ENCODE measurements at regions not wholly inside any gene's neighbourhood (a gene's known extent, or its start where the extent isn't known, plus 50 kb on each side); places are given as distances from the start of the nearest gene placed in this dataset.

DNA sequence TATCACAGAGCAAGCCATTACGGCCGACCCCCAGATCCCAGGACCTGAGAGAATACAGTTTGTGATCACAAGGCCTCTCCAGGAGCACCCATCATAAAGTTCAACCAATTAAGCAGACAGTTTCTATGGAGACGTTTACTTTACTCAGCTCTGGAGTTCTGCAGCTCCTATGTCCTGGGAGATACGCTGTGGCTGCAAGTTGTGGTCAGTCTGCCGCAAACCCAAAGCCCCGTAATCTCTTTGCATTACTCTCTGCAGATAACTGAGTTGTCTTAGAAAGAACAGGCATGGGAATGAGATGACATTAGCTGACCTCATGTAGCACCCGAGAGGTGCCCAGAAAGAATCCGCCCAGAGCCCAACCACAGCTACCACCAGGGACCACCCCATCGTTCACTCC lies 305.1 kb downstream of the FGFR2 start:
- intact Hi-C loops (cut with micrococcal nuclease), result no loop called here
- H3K27me3 Mint-ChIP-seq, result peaks cover 0 to 6% of the 10 kb centered on the region in 2 donors
- Histone ChIP-seq H3K4me1 (ENCODE audit: insufficient read depth, low read length) (no peaks in the 10 kb centered on the region), H3K4me3 (ENCODE audit: low read length in 2 of 2) (no peak overlapping the region), H3K27ac (ENCODE audit: low read depth, low read length) (no peak overlapping the region), H3K27me3 (ENCODE audit: insufficient read depth, low read length) (no peaks in the 10 kb centered on the region), H3K9me3 (ENCODE audit: control insufficient read depth in 1 of 2, low read length in 2 of 2) (no peaks in the 10 kb centered on the region), H3K36me3 (ENCODE audit: insufficient read depth, low read length) (no peaks in the 10 kb centered on the region)
- peaks cover 0 to 2% (median under 1%) of the 10 kb centered on the region in 8 donors for H3K9me3 Mint-ChIP-seq
- no peak overlapping the region for H3K27ac Mint-ChIP-seq
- H3K4me3 Mint-ChIP-seq, result no peak overlapping the region
- ChIA-PET CTCF (ENCODE audit: partially characterized antibody) (no interaction called here), POLR2A (ENCODE audit: partially characterized antibody) (no interaction called here)
- no peaks in the 10 kb centered on the region for H3K36me3 Mint-ChIP-seq
- no peak for DNase-seq
- H3K4me1 Mint-ChIP-seq, result no peaks in the 10 kb centered on the region

DNA sequence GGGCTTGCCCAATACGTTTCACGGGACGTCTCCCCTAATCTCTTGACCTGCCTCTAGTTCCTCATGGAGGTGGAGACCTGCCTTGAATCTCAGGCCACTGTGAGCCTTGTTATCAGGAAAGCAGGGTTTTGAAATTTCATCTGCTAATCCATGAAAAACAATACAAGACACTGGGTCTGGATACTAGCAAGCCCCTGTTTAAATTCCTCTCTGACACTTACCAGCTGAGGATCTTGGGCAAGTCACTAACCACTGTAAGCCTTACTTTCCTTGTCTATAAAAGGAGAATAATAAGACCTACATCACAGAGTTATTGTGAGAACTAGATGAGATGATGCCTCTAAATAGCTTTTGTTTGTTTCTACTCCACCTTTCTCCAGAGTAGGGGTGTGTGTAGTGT lies 303.6 kb downstream of the FGFR2 start:
- H3K4me3 Mint-ChIP-seq, result no peak overlapping the region
- no peaks in the 10 kb centered on the region for H3K4me1 ChIP-seq (ENCODE audit: insufficient read depth, low read length)
- peaks cover 0 to 6% of the 10 kb centered on the region in 2 donors for H3K27me3 Mint-ChIP-seq
- H3K27ac ChIP-seq (ENCODE audit: low read depth, low read length), result no peak overlapping the region
- H3K9me3 Mint-ChIP-seq, result peaks cover 0 to 5% (median 2%) of the 10 kb centered on the region in 8 donors
- no peaks in the 10 kb centered on the region for H3K36me3 Mint-ChIP-seq
- ChIA-PET CTCF (ENCODE audit: partially characterized antibody) (no interaction called here), POLR2A (ENCODE audit: partially characterized antibody) (no interaction called here)
- no peaks in the 10 kb centered on the region for H3K9me3 ChIP-seq (ENCODE audit: control insufficient read depth in 1 of 2, low read length in 2 of 2)
- no peak for DNase-seq
- H3K36me3 ChIP-seq (ENCODE audit: insufficient read depth, low read length), result no peaks in the 10 kb centered on the region
- intact Hi-C loops (cut with micrococcal nuclease), result no loop called here
- no peaks in the 10 kb centered on the region for H3K4me1 Mint-ChIP-seq
- H3K27ac Mint-ChIP-seq, result no peak overlapping the region
- no peaks in the 10 kb centered on the region for H3K27me3 ChIP-seq (ENCODE audit: insufficient read depth, low read length)
- H3K4me3 ChIP-seq (ENCODE audit: low read length in 2 of 2), result no peak overlapping the region

- no peaks in the 10 kb centered on the region for H3K4me1 Mint-ChIP-seq
- peaks cover 0 to 6% of the 10 kb centered on the region in 2 donors for H3K27me3 Mint-ChIP-seq
Measured at GRCh38 chr10:121296378-121296777, 301.9 kb downstream of the FGFR2 start.

GRCh38 chr10:121296881-121297585 lies 301.2 kb downstream of the FGFR2 start:
- Mint-ChIP-seq H3K27ac (no peak overlapping the region), H3K9me3 (peaks cover 0 to 5% (median 1%) of the 10 kb centered on the region in 8 donors), H3K36me3 (no peaks in the 10 kb centered on the region), H3K4me1 (no peaks in the 10 kb centered on the region), H3K4me3 (no peak overlapping the region), H3K27me3 (peaks cover 0 to 6% of the 10 kb centered on the region in 2 donors)
- no peak overlapping the region for H3K4me3 ChIP-seq (ENCODE audit: low read length in 2 of 2)
- H3K4me1 ChIP-seq (ENCODE audit: insufficient read depth, low read length), result no peaks in the 10 kb centered on the region
- H3K27ac ChIP-seq (ENCODE audit: low read depth, low read length), result no peak overlapping the region
- intact Hi-C loops (cut with micrococcal nuclease), result no loop called here
- no peaks in the 10 kb centered on the region for H3K36me3 ChIP-seq (ENCODE audit: insufficient read depth, low read length)
- H3K9me3 ChIP-seq (ENCODE audit: control insufficient read depth in 1 of 2, low read length in 2 of 2), result no peaks in the 10 kb centered on the region
- POLR2A ChIA-PET (ENCODE audit: partially characterized antibody), result no interaction called here
- no peaks in the 10 kb centered on the region for H3K27me3 ChIP-seq (ENCODE audit: insufficient read depth, low read length)
- CTCF ChIA-PET (ENCODE audit: partially characterized antibody), result no interaction called here
- DNase-seq, result no peak

More at GRCh38 chr10:121296378-121296777, 301.9 kb downstream of the FGFR2 start:
- Histone ChIP-seq H3K27ac (ENCODE audit: low read depth, low read length) (no peak overlapping the region), H3K4me3 (ENCODE audit: low read length in 2 of 2) (no peak overlapping the region), H3K9me3 (ENCODE audit: control insufficient read depth in 1 of 2, low read length in 2 of 2) (no peaks in the 10 kb centered on the region), H3K36me3 (ENCODE audit: insufficient read depth, low read length) (no peaks in the 10 kb centered on the region), H3K27me3 (ENCODE audit: insufficient read depth, low read length) (no peaks in the 10 kb centered on the region), H3K4me1 (ENCODE audit: insufficient read depth, low read length) (no peaks in the 10 kb centered on the region)
- Mint-ChIP-seq H3K27ac (no peak overlapping the region), H3K4me3 (no peak overlapping the region), H3K9me3 (peaks cover 0 to 5% (median 2%) of the 10 kb centered on the region in 8 donors), H3K36me3 (no peaks in the 10 kb centered on the region)
- intact Hi-C loops (cut with micrococcal nuclease), result no loop called here
- ChIA-PET CTCF (ENCODE audit: partially characterized antibody) (no interaction called here), POLR2A (ENCODE audit: partially characterized antibody) (no interaction called here)
- DNase-seq, result no peak

DNA sequence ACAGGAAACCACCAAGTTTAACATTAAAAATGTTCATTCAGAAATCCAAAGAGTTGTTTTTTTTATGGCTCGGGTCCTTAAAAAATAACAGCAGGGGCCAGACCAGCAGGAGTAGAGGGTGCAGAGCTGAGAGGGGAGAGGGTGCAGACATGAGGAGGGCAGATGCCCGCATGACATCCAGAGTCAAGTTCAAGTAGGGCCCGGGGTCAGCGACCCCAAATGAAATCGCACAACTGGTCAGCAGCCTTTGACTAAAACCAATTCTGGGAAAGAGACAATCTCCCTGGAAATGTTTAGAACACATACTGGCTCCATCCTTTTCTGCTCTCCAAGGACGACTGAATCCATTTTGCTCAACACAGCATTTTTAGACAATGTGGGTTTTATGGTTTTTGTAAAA lies 297.5 kb downstream of the FGFR2 start:
- ChIA-PET POLR2A (ENCODE audit: partially characterized antibody) (no interaction called here), CTCF (ENCODE audit: partially characterized antibody) (no interaction called here)
- H3K36me3 ChIP-seq (ENCODE audit: insufficient read depth, low read length), result no peaks in the 10 kb centered on the region
- no peaks in the 10 kb centered on the region for H3K27me3 ChIP-seq (ENCODE audit: insufficient read depth, low read length)
- Mint-ChIP-seq H3K27ac (no peak overlapping the region), H3K4me3 (no peak overlapping the region), H3K4me1 (no peaks in the 10 kb centered on the region), H3K27me3 (peaks cover 0 to 2% of the 10 kb centered on the region in 2 donors), H3K9me3 (peaks cover 0 to 10% (median 1%) of the 10 kb centered on the region in 8 donors), H3K36me3 (no peaks in the 10 kb centered on the region)
- intact Hi-C loops (cut with micrococcal nuclease), result no loop called here
- no peak overlapping the region for H3K4me3 ChIP-seq (ENCODE audit: low read length in 2 of 2)
- no peak overlapping the region for H3K27ac ChIP-seq (ENCODE audit: low read depth, low read length)
- no peak for DNase-seq
- no peaks in the 10 kb centered on the region for H3K9me3 ChIP-seq (ENCODE audit: control insufficient read depth in 1 of 2, low read length in 2 of 2)
- no peaks in the 10 kb centered on the region for H3K4me1 ChIP-seq (ENCODE audit: insufficient read depth, low read length)

DNA sequence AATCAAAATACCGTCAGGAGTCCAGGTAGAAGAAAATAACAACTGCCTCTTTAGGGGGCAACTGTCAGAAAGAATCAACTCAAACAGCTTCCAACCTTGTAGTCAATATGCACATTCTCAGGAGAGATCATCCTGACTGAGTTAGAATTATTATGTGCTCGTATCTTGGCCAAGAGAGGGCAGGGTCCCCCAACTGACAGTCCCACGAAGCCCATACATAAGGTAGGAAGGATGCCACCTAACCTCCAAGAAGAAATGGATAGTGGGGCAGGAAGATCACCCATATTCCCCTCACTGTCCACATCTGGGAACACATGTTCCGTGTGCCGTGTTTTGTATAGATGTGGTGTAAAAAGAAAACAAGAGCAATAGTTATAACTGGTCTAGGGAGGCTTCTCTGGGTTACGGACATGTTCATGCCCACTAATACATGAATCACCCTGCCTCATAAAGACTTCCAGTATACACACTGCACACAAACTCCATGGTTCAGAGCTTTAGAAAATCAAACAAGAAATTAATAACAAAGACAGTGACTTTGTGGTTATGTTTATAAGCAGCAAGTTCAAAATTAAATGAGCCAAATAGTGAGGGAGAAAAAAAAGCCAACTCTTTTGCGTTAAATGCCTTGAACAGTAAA lies 295.6 kb downstream of the FGFR2 start:
- intact Hi-C loops (cut with micrococcal nuclease), result no loop called here
- Mint-ChIP-seq H3K4me3 (no peak overlapping the region), H3K36me3 (no peaks in the 10 kb centered on the region), H3K27ac (no peak overlapping the region), H3K4me1 (no peaks in the 10 kb centered on the region), H3K27me3 (peaks cover 0 to 5% of the 10 kb centered on the region in 2 donors), H3K9me3 (peaks cover 0 to 12% (median 1%) of the 10 kb centered on the region in 8 donors)
- ChIA-PET CTCF (ENCODE audit: partially characterized antibody) (no interaction called here), POLR2A (ENCODE audit: partially characterized antibody) (no interaction called here)
- H3K27me3 ChIP-seq (ENCODE audit: insufficient read depth, low read length), result no peaks in the 10 kb centered on the region
- H3K4me1 ChIP-seq (ENCODE audit: insufficient read depth, low read length), result no peaks in the 10 kb centered on the region
- H3K27ac ChIP-seq (ENCODE audit: low read depth, low read length), result no peak overlapping the region
- H3K4me3 ChIP-seq (ENCODE audit: low read length in 2 of 2), result no peak overlapping the region
- H3K9me3 ChIP-seq (ENCODE audit: control insufficient read depth in 1 of 2, low read length in 2 of 2), result no peaks in the 10 kb centered on the region
- no peak for DNase-seq
- H3K36me3 ChIP-seq (ENCODE audit: insufficient read depth, low read length), result no peaks in the 10 kb centered on the region

DNA sequence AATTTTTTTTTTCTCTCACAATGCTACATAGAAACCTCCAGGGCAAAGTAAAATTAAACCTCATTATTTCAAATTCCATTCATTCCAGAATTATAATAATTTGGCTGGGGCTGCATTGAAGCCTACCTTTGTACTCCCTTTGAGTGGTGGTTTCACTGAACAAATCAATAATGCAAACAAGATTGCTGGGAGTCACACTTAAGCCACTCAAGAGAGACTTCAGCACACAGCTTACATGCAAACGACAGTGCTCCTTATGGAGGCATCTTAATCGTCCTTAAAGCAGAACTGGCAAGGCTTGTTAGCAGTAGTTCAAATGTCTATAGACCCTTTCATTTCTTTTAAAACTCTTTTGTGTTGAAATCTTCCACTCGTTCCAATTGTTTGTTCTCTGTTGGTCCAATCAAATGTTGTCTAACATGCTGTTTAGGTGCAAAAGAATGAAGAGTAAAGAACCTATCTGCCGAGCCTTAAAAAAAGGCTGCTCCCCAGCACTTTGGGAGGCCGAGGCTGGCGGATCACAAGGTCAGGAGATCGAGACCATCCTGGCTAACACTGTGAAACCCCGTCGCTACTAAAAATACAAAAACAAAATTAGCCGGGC lies 294.9 kb downstream of the FGFR2 start:
- Histone ChIP-seq H3K9me3 (ENCODE audit: control insufficient read depth in 1 of 2, low read length in 2 of 2) (no peaks in the 10 kb centered on the region), H3K4me1 (ENCODE audit: insufficient read depth, low read length) (no peaks in the 10 kb centered on the region), H3K4me3 (ENCODE audit: low read length in 2 of 2) (no peak overlapping the region), H3K27ac (ENCODE audit: low read depth, low read length) (no peak overlapping the region), H3K27me3 (ENCODE audit: insufficient read depth, low read length) (no peaks in the 10 kb centered on the region), H3K36me3 (ENCODE audit: insufficient read depth, low read length) (no peaks in the 10 kb centered on the region)
- peaks cover 0 to 12% (median under 1%) of the 10 kb centered on the region in 8 donors for H3K9me3 Mint-ChIP-seq
- H3K4me3 Mint-ChIP-seq, result no peak overlapping the region
- ChIA-PET POLR2A (ENCODE audit: partially characterized antibody) (no interaction called here), CTCF (ENCODE audit: partially characterized antibody) (no interaction called here)
- H3K27ac Mint-ChIP-seq, result no peak overlapping the region
- DNase-seq, result no peak
- no peaks in the 10 kb centered on the region for H3K36me3 Mint-ChIP-seq
- H3K27me3 Mint-ChIP-seq, result peaks cover 0 to 5% of the 10 kb centered on the region in 2 donors
- intact Hi-C loops (cut with micrococcal nuclease), result no loop called here
- H3K4me1 Mint-ChIP-seq, result no peaks in the 10 kb centered on the region

All from CD4-positive, alpha-beta memory T cell (primary cell).